ENCODE measurements at regions not wholly inside any gene's neighbourhood (a gene's known extent, or its start where the extent isn't known, plus 50 kb on each side); places are given as distances from the start of the nearest gene placed in this dataset.

DNA sequence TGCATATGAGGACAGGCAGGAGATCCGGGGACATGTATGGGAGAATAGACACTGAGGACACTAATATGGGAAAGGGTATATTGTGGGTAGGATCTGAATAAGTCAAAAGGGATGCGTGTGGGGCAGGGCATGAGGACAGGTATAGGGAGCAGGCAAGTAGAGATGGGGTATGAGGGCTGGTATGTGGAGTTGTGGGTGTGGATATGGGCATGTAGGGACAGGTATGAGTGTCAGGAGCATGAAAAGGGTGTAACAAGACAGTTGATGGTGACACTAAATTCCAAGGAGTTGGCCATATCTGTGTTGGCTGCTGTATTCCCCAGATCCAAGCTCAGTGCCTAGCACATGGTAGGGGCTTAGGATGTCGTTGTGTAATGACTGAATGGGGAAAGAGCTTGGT is 84.4 kb upstream of the PAX2 start:
- TF ChIP-seq, protein P1, sequence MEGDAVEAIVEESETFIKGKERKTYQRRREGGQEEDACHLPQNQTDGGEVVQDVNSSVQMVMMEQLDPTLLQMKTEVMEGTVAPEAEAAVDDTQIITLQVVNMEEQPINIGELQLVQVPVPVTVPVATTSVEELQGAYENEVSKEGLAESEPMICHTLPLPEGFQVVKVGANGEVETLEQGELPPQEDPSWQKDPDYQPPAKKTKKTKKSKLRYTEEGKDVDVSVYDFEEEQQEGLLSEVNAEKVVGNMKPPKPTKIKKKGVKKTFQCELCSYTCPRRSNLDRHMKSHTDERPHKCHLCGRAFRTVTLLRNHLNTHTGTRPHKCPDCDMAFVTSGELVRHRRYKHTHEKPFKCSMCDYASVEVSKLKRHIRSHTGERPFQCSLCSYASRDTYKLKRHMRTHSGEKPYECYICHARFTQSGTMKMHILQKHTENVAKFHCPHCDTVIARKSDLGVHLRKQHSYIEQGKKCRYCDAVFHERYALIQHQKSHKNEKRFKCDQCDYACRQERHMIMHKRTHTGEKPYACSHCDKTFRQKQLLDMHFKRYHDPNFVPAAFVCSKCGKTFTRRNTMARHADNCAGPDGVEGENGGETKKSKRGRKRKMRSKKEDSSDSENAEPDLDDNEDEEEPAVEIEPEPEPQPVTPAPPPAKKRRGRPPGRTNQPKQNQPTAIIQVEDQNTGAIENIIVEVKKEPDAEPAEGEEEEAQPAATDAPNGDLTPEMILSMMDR (IDR thresholded peaks at IDR 0.05): no peak
- no peak for TF ChIP-seq ZFX (IDR thresholded peaks at IDR 0.05; ENCODE audit: borderline replicate concordance)
